Stimulated activated CD4-positive, alpha-beta T cell treated with anti-CD3 and anti-CD28 coated beads, Interleukin-4, amount 100 ng/mL, for 24 hours (primary cell): ENCODE measurements at regions not wholly inside any gene's neighbourhood (a gene's known extent, or its start where the extent isn't known, plus 50 kb on each side); places are given as distances from the start of the nearest gene placed in this dataset.
"Not testable (repeated sequence)": the region's sequence is repeated elsewhere in the genome, so short reads cannot be mapped to it uniquely, and the experiment has no call there.

Experiments used
- DNase-seq: peaks from one replicate; pipeline ENCODE4 v3.0.0-alpha.2; 2020

GRCh38 chr14:71366861-71367260 lies 459.6 kb downstream of the PCNX1 start:
- no peak for DNase-seq

GRCh38 chr14:71371711-71372396 lies 464.6 kb downstream of the PCNX1 start:
- no peak for DNase-seq

- DNase-seq = no peak
Measured at GRCh38 chr14:71372411-71372838, 465.2 kb downstream of the PCNX1 start.

- DNase-seq = no peak
Measured at GRCh38 chr14:71373773-71374172, 466.5 kb downstream of the PCNX1 start.

- no peak for DNase-seq
Measured at GRCh38 chr14:71374989-71375388, 467.7 kb downstream of the PCNX1 start.

- DNase-seq = no peak
Measured at GRCh38 chr14:71377099-71377498, 469.8 kb downstream of the PCNX1 start.

GRCh38 chr14:71380271-71380670 lies 473.0 kb downstream of the PCNX1 start:
- DNase-seq = no peak

GRCh38 chr14:71381814-71382213 lies 474.6 kb downstream of the PCNX1 start:
- no peak for DNase-seq

- no peak for DNase-seq
Measured at GRCh38 chr14:71382315-71382714, 475.1 kb downstream of the PCNX1 start.

- no peak for DNase-seq
Measured at GRCh38 chr14:71383510-71383909, 476.3 kb downstream of the PCNX1 start.

- no peak for DNase-seq
Measured at GRCh38 chr14:71384007-71384845, 477.0 kb downstream of the PCNX1 start.

GRCh38 chr14:71387753-71388152 lies 480.5 kb downstream of the PCNX1 start:
- no peak for DNase-seq

- DNase-seq = no peak
Measured at GRCh38 chr14:71388336-71388735, 481.1 kb downstream of the PCNX1 start.

GRCh38 chr14:71388862-71389261 lies 481.6 kb downstream of the PCNX1 start:
- no peak for DNase-seq

- DNase-seq = no peak
Measured at GRCh38 chr14:71394386-71394785, 487.1 kb downstream of the PCNX1 start.

- no peak for DNase-seq
Measured at GRCh38 chr14:71395151-71395604, 487.9 kb downstream of the PCNX1 start.

GRCh38 chr14:71395636-71396035 lies 488.4 kb downstream of the PCNX1 start:
- DNase-seq = no peak

- no peak for DNase-seq
Measured at GRCh38 chr14:71396050-71396677, 488.9 kb downstream of the PCNX1 start.

GRCh38 chr14:71397371-71397770 lies 490.1 kb downstream of the PCNX1 start:
- DNase-seq = no peak

- no peak for DNase-seq
Measured at GRCh38 chr14:71398450-71398849, 491.2 kb downstream of the PCNX1 start.

- DNase-seq = no peak
Measured at GRCh38 chr14:71399057-71399487, 491.8 kb downstream of the PCNX1 start.

- no peak for DNase-seq
Measured at GRCh38 chr14:71400871-71401321, 493.6 kb downstream of the PCNX1 start.

GRCh38 chr14:71402415-71402814 lies 495.2 kb downstream of the PCNX1 start:
- DNase-seq = not testable (repeated sequence)

- DNase-seq = peak; percentile 12
Measured at GRCh38 chr14:71403656-71404055, 496.4 kb downstream of the PCNX1 start.
